Body of pancreas (tissue), 4 donors: ENCODE measurements at regions not wholly inside any gene's neighbourhood (a gene's known extent, or its start where the extent isn't known, plus 50 kb on each side); places are given as distances from the start of the nearest gene placed in this dataset.

Source experiments
- ATAC-seq: fragments of 150-250 bp; one replicate; pipeline ENCODE4 v1.9.1; 2016
- DNase-seq, 4 donors: peaks; one replicate each; pipeline ENCODE4 v3.0.0-alpha.2; 2019
- H3K27ac ChIP-seq, 4 donors: fragments of 200-600 bp; sonication (generic); 1 replicate in 3 of 4; 2 replicates in 1 of 4; pipeline versions ENCODE4 v1.5.1 to v1.6.1; 2016 to 2019; ENCODE audit warnings: mild to moderate bottlenecking in 1 of 4, mixed read lengths in 1 of 4, moderate library complexity in 1 of 4
- H3K27me3 ChIP-seq, 2 donors: fragments of 200-600 bp; sonication (generic); one replicate each; pipeline ENCODE4 v1.6.0; 2016; ENCODE audit warnings: mild to moderate bottlenecking in 1 of 2
- H3K36me3 ChIP-seq, 2 donors: fragments of 200-600 bp; sonication (generic); replicated peaks in 1 of 2; 2 replicates each; pipeline ENCODE4 v1.5.1; 2016; ENCODE audit warnings: low read depth in 2 of 2; ENCODE audit not compliant: insufficient read depth in 1 of 2
- H3K4me1 ChIP-seq: fragments of 200-600 bp; sonication (generic); one replicate; pipeline ENCODE4 v1.6.0; 2016
- H3K4me3 ChIP-seq, 2 donors: fragments of 200-600 bp; sonication (generic); 1 replicate in 1 of 2; 2 replicates in 1 of 2; pipeline ENCODE4 v1.5.1; 2016 to 2019
- H3K9me3 ChIP-seq, 3 donors: fragments of 200-600 bp; sonication (generic); 1 replicate in 2 of 3; 2 replicates in 1 of 3; pipeline ENCODE4 v1.5.1; 2016
- POLR2A ChIP-seq, 3 donors: fragments of 450-650 bp; IDR thresholded peaks; one replicate each; pipeline ENCODE4 v1.6.1; 2016; ENCODE audit warnings: antibody characterized with exemption in 3 of 3, mild to moderate bottlenecking in 2 of 3
- WGBS, 2 donors: methylation state at CpG; one replicate each; pipeline ENCODE4 v1.1.5; 2017; 5-methylcytosine and 5-hydroxymethylcytosine counted together
- intact Hi-C: fragments of 100-400 bp; cut with DNase I; formaldehyde crosslinking; loops from one replicate; pipeline ENCODE4 v1.15.1; 2023
- TF ChIP-seq, protein P1 (sequence below), 7 experiments: fragments of 450-650 bp in 4 of 7; fragments of 200-600 bp in 3 of 7; sonication (generic) in 3 of 7; IDR thresholded peaks; one replicate each; pipeline ENCODE4 v1.5.1; 2016 to 2019; ENCODE audit warnings: antibody characterized with exemption in 7 of 7

DNA sequence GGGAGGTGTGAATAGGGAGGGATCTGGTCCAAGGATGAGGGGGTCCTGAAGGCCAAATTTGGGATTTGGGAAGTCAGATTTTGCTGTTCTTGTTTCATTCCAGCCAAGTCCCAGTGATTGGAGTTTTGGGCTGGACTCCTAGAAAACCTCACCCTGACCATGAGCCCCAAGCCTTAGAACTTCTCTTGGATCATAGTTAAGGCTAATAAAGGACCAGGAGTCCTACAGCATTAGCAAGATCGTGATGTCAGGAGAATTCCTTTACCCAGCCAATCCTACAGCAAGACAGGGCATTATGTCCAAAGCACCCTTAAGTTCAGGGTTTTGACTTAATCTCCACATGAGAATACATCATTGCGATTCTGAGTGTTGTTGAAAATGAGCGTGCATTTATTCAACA, 85.0 kb downstream of the SOX9 start:
- TF ChIP-seq, protein P1, sequence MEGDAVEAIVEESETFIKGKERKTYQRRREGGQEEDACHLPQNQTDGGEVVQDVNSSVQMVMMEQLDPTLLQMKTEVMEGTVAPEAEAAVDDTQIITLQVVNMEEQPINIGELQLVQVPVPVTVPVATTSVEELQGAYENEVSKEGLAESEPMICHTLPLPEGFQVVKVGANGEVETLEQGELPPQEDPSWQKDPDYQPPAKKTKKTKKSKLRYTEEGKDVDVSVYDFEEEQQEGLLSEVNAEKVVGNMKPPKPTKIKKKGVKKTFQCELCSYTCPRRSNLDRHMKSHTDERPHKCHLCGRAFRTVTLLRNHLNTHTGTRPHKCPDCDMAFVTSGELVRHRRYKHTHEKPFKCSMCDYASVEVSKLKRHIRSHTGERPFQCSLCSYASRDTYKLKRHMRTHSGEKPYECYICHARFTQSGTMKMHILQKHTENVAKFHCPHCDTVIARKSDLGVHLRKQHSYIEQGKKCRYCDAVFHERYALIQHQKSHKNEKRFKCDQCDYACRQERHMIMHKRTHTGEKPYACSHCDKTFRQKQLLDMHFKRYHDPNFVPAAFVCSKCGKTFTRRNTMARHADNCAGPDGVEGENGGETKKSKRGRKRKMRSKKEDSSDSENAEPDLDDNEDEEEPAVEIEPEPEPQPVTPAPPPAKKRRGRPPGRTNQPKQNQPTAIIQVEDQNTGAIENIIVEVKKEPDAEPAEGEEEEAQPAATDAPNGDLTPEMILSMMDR (IDR thresholded peaks at IDR 0.05): no peak
- no peak for TF ChIP-seq POLR2A (IDR thresholded peaks at IDR 0.05)
- WGBS, 2 donors: 70 to 75% methylated on average over 3 of the region's 3 CpGs
- no peak overlapping the region for H3K4me3 ChIP-seq
- H3K27me3 ChIP-seq: no peaks in the 10 kb centered on the region
- no peaks in the 10 kb centered on the region for H3K4me1 ChIP-seq
- H3K36me3 ChIP-seq: no peaks in the 10 kb centered on the region
- no peak overlapping the region for H3K27ac ChIP-seq
- ATAC-seq: no peak
- no peaks in the 10 kb centered on the region for H3K9me3 ChIP-seq
- intact Hi-C loops: no loop called here
- DNase-seq: no peak

DNA sequence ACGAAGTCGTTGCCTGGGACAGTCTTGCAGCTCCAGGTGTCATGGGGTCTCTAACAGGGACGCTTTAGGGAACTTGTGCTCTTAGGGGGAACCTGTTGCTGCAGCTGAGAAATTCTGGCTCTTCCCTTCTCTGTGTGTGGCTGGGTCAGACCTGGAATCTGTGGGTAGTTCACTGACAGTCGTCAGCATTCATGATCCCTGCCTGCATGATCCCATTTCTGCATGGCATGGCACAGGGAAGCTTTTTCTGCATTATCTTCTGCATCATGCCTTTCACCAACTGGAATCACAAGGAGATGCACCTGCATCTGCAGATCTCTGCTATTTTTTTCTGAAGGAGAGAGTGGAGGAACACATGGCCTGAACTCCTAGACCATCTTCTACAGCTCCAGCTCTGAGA, 85.6 kb downstream of the SOX9 start:
- Histone ChIP-seq H3K4me3 (no peak overlapping the region), H3K27me3 (no peaks in the 10 kb centered on the region), H3K27ac (no peak overlapping the region), H3K9me3 (no peaks in the 10 kb centered on the region), H3K36me3 (no peaks in the 10 kb centered on the region), H3K4me1 (no peaks in the 10 kb centered on the region)
- intact Hi-C loops: no loop called here
- no peak for DNase-seq
- no peak for ATAC-seq
- WGBS, 2 donors: 56 to 64% methylated on average over 4 of the region's 4 CpGs
- TF ChIP-seq POLR2A (IDR thresholded peaks at IDR 0.05): no peak
- TF ChIP-seq, protein P1 (IDR thresholded peaks at IDR 0.05): no peak

DNA sequence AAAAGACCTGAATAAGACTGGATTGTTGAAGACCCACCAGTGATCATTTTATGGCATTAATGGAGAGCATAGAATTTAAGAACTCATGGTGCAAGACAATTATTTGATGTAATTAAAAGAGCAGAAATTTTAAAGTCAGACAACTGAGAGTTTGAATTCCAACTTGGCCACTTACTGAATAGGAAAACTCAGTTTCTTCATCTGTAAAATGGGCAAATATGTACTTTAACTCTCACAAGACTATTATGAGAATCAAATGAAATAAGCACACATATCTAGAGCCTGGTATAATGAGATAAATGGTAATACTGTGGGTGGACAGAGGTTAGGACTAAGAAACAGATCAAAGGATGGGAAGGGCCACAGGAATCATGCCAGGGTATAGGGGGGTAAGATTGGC, 88.0 kb downstream of the SOX9 start:
- Histone ChIP-seq H3K9me3 (no peaks in the 10 kb centered on the region), H3K4me3 (no peak overlapping the region), H3K27ac (no peak overlapping the region), H3K36me3 (no peaks in the 10 kb centered on the region), H3K4me1 (no peaks in the 10 kb centered on the region), H3K27me3 (no peaks in the 10 kb centered on the region)
- intact Hi-C loops: no loop called here
- ATAC-seq (no peak), DNase-seq (no peak)
- TF ChIP-seq, protein P1 (IDR thresholded peaks at IDR 0.05): no peak

DNA sequence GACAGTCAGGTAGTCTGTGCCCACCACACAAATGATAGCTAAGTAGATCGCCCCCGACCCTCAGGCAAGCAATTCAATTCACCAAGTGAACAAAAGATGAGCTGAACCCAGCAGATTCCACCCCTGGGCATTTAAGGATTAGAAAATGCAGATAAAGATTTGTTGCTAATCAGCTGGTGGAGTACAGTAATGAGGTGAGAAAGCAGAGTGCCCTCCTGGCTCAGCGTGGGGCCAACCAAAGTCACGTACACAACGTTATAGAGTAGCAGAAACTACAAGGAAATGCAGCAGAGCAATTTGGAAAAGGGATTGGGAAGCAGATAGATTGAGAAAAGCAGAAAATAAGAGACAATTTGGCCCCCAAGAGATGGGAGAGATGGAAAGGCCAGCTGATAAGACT, 91.2 kb downstream of the SOX9 start:
- H3K4me1 ChIP-seq: no peaks in the 10 kb centered on the region
- TF ChIP-seq, protein P1 (IDR thresholded peaks at IDR 0.05): no peak
- no peak for TF ChIP-seq POLR2A (IDR thresholded peaks at IDR 0.05)
- 74 to 81% methylated on average over 5 of the region's 5 CpGs for WGBS, 2 donors
- H3K36me3 ChIP-seq: no peaks in the 10 kb centered on the region
- ATAC-seq: no peak
- H3K27ac ChIP-seq: no peak overlapping the region
- H3K27me3 ChIP-seq: no peaks in the 10 kb centered on the region
- no peaks in the 10 kb centered on the region for H3K9me3 ChIP-seq
- no peak overlapping the region for H3K4me3 ChIP-seq
- DNase-seq: no peak
- intact Hi-C loops: no loop called here

DNA sequence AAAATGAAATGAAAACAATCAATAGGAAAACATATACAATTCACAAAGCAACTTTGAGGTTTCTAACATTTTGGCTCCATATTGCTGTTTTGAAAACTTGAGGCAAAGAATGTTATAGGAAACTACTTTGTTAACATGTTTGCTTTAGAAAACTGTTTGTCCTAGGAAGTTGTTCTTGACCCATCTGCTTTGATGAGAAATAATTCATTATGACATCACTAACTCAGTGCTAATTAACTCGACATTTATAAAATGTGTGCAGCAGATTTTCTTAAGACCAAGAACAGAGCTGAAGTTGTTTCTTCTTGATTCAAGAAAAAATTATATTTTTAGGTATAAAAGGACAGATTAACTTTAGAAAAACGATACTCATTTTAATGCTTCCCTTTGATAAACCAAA, 94.7 kb downstream of the SOX9 start:
- Histone ChIP-seq H3K4me1 (no peaks in the 10 kb centered on the region), H3K27ac (no peak overlapping the region), H3K9me3 (no peaks in the 10 kb centered on the region), H3K4me3 (no peak overlapping the region), H3K27me3 (no peaks in the 10 kb centered on the region), H3K36me3 (no peaks in the 10 kb centered on the region)
- no peak for TF ChIP-seq POLR2A (IDR thresholded peaks at IDR 0.05)
- TF ChIP-seq, protein P1 (IDR thresholded peaks at IDR 0.05): no peak
- 43 to 46% methylated on average over 2 of the region's 2 CpGs for WGBS, 2 donors
- no peak for ATAC-seq
- intact Hi-C loops: no loop called here
- no peak for DNase-seq
